Smooth muscle cell (in vitro differentiated cells): ENCODE measurements at regions not wholly inside any gene's neighbourhood (a gene's known extent, or its start where the extent isn't known, plus 50 kb on each side); places are given as distances from the start of the nearest gene placed in this dataset.
A peak's percentile ranks its signal among the peaks of the same experiment; 100 is the strongest.

Source experiments
- DNase-seq: peaks from one replicate; lab custom pipeline; 2025; ENCODE audit not compliant: unreplicated experiment; lab: John Stamatoyannopoulos, UW
- H2AFZ ChIP-seq: fragments of 200-600 bp; sonication (generic); 2 replicates; pipeline ENCODE4 v1.6.0; 2016; ENCODE audit warnings: antibody characterized with exemption, low read depth, mild to moderate bottlenecking
- H3F3A ChIP-seq: fragments of 200-600 bp; sonication (generic); 2 replicates; pipeline ENCODE4 v1.6.0; 2017; ENCODE audit warnings: antibody characterized with exemption, low read depth
- H3K27ac ChIP-seq: fragments of 200-600 bp; sonication (generic); 2 replicates; pipeline ENCODE4 v1.5.1; 2016; ENCODE audit warnings: low read depth, mild to moderate bottlenecking
- H3K27me3 ChIP-seq: fragments of 200-600 bp; sonication (generic); 2 replicates; pipeline ENCODE4 v1.6.1; 2016; ENCODE audit warnings: low read depth, mild to moderate bottlenecking
- H3K36me3 ChIP-seq: fragments of 200-600 bp; sonication (generic); 2 replicates; pipeline ENCODE4 v1.5.1; 2016; ENCODE audit warnings: low read depth
- H3K4me1 ChIP-seq: fragments of 200-600 bp; sonication (generic); 2 replicates; pipeline ENCODE4 v1.5.1; 2016; ENCODE audit warnings: low read depth
- H3K4me2 ChIP-seq: fragments of 200-600 bp; sonication (generic); 2 replicates; pipeline ENCODE4 v1.6.0; 2016; ENCODE audit warnings: mild to moderate bottlenecking
- H3K4me3 ChIP-seq: fragments of 200-600 bp; sonication (generic); 2 replicates; pipeline ENCODE4 v1.5.1; 2016; ENCODE audit warnings: mild to moderate bottlenecking
- H3K79me2 ChIP-seq: fragments of 200-600 bp; sonication (generic); 2 replicates; pipeline ENCODE4 v1.6.0; 2016; ENCODE audit warnings: low read depth, mild to moderate bottlenecking
- H3K9ac ChIP-seq: fragments of 200-600 bp; sonication (generic); 2 replicates; pipeline ENCODE4 v1.6.0; 2016; ENCODE audit warnings: low read depth
- H3K9me3 ChIP-seq: fragments of 200-600 bp; sonication (generic); replicated peaks from 2 replicates; pipeline ENCODE4 v1.5.1; 2016; ENCODE audit warnings: low read depth
- H4K20me1 ChIP-seq: fragments of 200-600 bp; sonication (generic); 2 replicates; pipeline ENCODE4 v1.6.0; 2016; ENCODE audit warnings: low read depth
- CTCF ChIP-seq: fragments of 200-600 bp; sonication (generic); IDR thresholded peaks from 2 replicates; pipeline ENCODE4 v1.5.1; 2017; ENCODE audit warnings: borderline replicate concordance, mild to moderate bottlenecking, antibody characterized with exemption; ENCODE audit not compliant: insufficient read depth, poor library complexity, severe bottlenecking
- WGBS: methylation state at CpG from one replicate; pipeline ENCODE4 v1.1.7; 2016; ENCODE audit warnings: low lambda C conversion rate; 5-methylcytosine and 5-hydroxymethylcytosine counted together

GRCh38 chr20:19949195-19949867 lies 67.8 kb upstream of the NAA20 start:
- no peak overlapping the region for H3K4me3 ChIP-seq
- no peaks in the 10 kb centered on the region for H4K20me1 ChIP-seq
- H3K9me3 ChIP-seq: no peaks in the 10 kb centered on the region
- H3K27me3 ChIP-seq: no peaks in the 10 kb centered on the region
- 89% methylated on average over 10 of the region's 10 CpGs for WGBS
- H3K79me2 ChIP-seq: no peaks in the 10 kb centered on the region
- no peaks in the 10 kb centered on the region for H3K36me3 ChIP-seq
- H3K4me1 ChIP-seq: peaks cover 19% of the 10 kb centered on the region
- no peak for DNase-seq
- no peak overlapping the region for H3K4me2 ChIP-seq
- H3K9ac ChIP-seq: no peak overlapping the region
- H2AFZ ChIP-seq: no peak overlapping the region
- TF ChIP-seq CTCF: no peak
- H3F3A ChIP-seq: peaks cover 4% of the 10 kb centered on the region
- H3K27ac ChIP-seq: no peak overlapping the region

- Histone ChIP-seq H3K4me1 (peaks cover 13% of the 10 kb centered on the region), H3K27ac (no peak overlapping the region), H3K4me3 (no peak overlapping the region), H3K79me2 (no peaks in the 10 kb centered on the region), H2AFZ (no peak overlapping the region), H3K9me3 (no peaks in the 10 kb centered on the region), H3K36me3 (no peaks in the 10 kb centered on the region), H3K4me2 (no peak overlapping the region), H3K9ac (no peak overlapping the region), H3K27me3 (no peaks in the 10 kb centered on the region), H4K20me1 (no peaks in the 10 kb centered on the region), H3F3A (peaks cover 4% of the 10 kb centered on the region)
- 92% methylated on average over 2 of the region's 2 CpGs for WGBS
- no peak for DNase-seq
- TF ChIP-seq CTCF: no peak
Measured at GRCh38 chr20:19950042-19950441, 67.1 kb upstream of the NAA20 start.

GRCh38 chr20:19952392-19952791 lies 64.8 kb upstream of the NAA20 start:
- Histone ChIP-seq H3K4me1 (peaks cover 4% of the 10 kb centered on the region), H3K4me2 (no peak overlapping the region), H3K9me3 (no peaks in the 10 kb centered on the region), H3F3A (peaks cover 3% of the 10 kb centered on the region), H3K36me3 (no peaks in the 10 kb centered on the region), H3K4me3 (no peak overlapping the region), H2AFZ (no peak overlapping the region), H3K79me2 (no peaks in the 10 kb centered on the region), H3K9ac (no peak overlapping the region), H3K27me3 (no peaks in the 10 kb centered on the region), H3K27ac (peak overlapping the region; percentile 35), H4K20me1 (no peaks in the 10 kb centered on the region)
- no peak for TF ChIP-seq CTCF
- DNase-seq: no peak
- 68% methylated on average over 3 of the region's 3 CpGs for WGBS

GRCh38 chr20:19953606-19954005 lies 63.6 kb upstream of the NAA20 start:
- Histone ChIP-seq H3K4me1 (no peaks in the 10 kb centered on the region), H4K20me1 (no peaks in the 10 kb centered on the region), H3K4me3 (no peak overlapping the region), H3K9me3 (no peaks in the 10 kb centered on the region), H3K9ac (no peak overlapping the region), H3F3A (no peaks in the 10 kb centered on the region), H3K79me2 (no peaks in the 10 kb centered on the region), H3K27ac (no peak overlapping the region), H3K4me2 (no peak overlapping the region), H3K36me3 (no peaks in the 10 kb centered on the region), H2AFZ (no peak overlapping the region), H3K27me3 (no peaks in the 10 kb centered on the region)
- TF ChIP-seq CTCF: no peak
- no peak for DNase-seq
